Activated B cell treated with CpG ODN at 0.5 μM for 24 hours (primary cell): ENCODE measurements at regions not wholly inside any gene's neighbourhood (a gene's known extent, or its start where the extent isn't known, plus 50 kb on each side); places are given as distances from the start of the nearest gene placed in this dataset.

Source experiments
- ATAC-seq: fragments of 200-7000 bp; cut with Tn5 transposase; one replicate; pipeline ENCODE4 v1.10.0; 2021; ENCODE audit warnings: low read depth, mild to moderate bottlenecking, moderate library complexity
- CTCF ChIA-PET: fragments of 350-600 bp; sonication (Branson Sonifier 250); formaldehyde crosslinking; loops from one replicate; lab custom pipeline; 2021; ENCODE audit warnings: antibody characterized with exemption; lab: Charles Lee
- POLR2A ChIA-PET: fragments of 350-600 bp; sonication (Branson Sonifier 250); formaldehyde crosslinking; loops from one replicate; lab custom pipeline; 2021; ENCODE audit warnings: antibody characterized with exemption; lab: Charles Lee
- DNase-seq: peaks from one replicate; pipeline ENCODE4 v3.0.0; 2022
- H3K27ac Mint-ChIP-seq: one replicate; pipeline ENCODE4 v1.8.0; 2020; ENCODE audit warnings: mixed read lengths
- H3K27me3 Mint-ChIP-seq: one replicate; pipeline ENCODE4 v1.8.0; 2021; ENCODE audit warnings: mixed read lengths
- H3K36me3 Mint-ChIP-seq: one replicate; pipeline ENCODE4 v1.8.0; 2021; ENCODE audit warnings: low read depth, mixed read lengths
- H3K4me1 Mint-ChIP-seq: one replicate; pipeline ENCODE4 v1.8.0; 2021; ENCODE audit warnings: mixed read lengths
- H3K4me3 Mint-ChIP-seq: one replicate; pipeline ENCODE4 v1.8.0; 2020; ENCODE audit warnings: mild to moderate bottlenecking, mixed read lengths
- H3K9me3 Mint-ChIP-seq: one replicate; pipeline ENCODE4 v1.8.0; 2020; ENCODE audit warnings: mixed read lengths
- intact Hi-C: fragments of 100-400 bp; cut with micrococcal nuclease; formaldehyde crosslinking; loops from one replicate; pipeline ENCODE4 v1.15.1; 2024
- TF ChIP-seq, protein P1 (sequence below): fragments of 200-600 bp; IDR thresholded peaks from one replicate; pipeline ENCODE4 v1.8.0; 2022; ENCODE audit warnings: antibody characterized with exemption, mild to moderate bottlenecking

DNA sequence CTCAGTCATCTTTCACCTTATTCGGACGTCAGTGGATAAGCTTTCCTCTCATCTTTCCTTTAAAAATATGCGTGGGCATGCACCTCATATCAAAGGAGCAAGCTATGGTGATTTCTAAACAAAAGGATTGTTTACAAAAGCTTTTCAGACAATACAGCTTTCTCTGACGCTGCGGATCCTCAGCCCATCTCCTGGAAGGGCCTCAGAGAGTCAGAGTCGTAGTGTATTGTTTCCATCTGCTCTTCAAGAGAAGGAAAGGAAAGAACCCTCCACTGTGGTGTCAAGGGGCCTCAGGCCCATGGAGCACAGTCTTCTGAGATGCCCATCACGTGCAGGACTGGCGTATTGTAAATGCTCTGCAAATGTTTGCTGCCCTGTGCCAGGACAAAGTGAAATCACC is 163.4 kb upstream of the MAP1B start:
- ChIA-PET CTCF (no interaction called here), POLR2A (no interaction called here)
- DNase-seq (no peak), ATAC-seq (no peak)
- Mint-ChIP-seq H3K4me3 (no peak overlapping the region), H3K36me3 (no peaks in the 10 kb centered on the region), H3K9me3 (peaks cover 3% of the 10 kb centered on the region), H3K27me3 (peaks cover 7% of the 10 kb centered on the region), H3K4me1 (no peaks in the 10 kb centered on the region), H3K27ac (no peak overlapping the region)
- TF ChIP-seq, protein P1, sequence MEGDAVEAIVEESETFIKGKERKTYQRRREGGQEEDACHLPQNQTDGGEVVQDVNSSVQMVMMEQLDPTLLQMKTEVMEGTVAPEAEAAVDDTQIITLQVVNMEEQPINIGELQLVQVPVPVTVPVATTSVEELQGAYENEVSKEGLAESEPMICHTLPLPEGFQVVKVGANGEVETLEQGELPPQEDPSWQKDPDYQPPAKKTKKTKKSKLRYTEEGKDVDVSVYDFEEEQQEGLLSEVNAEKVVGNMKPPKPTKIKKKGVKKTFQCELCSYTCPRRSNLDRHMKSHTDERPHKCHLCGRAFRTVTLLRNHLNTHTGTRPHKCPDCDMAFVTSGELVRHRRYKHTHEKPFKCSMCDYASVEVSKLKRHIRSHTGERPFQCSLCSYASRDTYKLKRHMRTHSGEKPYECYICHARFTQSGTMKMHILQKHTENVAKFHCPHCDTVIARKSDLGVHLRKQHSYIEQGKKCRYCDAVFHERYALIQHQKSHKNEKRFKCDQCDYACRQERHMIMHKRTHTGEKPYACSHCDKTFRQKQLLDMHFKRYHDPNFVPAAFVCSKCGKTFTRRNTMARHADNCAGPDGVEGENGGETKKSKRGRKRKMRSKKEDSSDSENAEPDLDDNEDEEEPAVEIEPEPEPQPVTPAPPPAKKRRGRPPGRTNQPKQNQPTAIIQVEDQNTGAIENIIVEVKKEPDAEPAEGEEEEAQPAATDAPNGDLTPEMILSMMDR, result no peak
- intact Hi-C loops, result no loop called here

DNA sequence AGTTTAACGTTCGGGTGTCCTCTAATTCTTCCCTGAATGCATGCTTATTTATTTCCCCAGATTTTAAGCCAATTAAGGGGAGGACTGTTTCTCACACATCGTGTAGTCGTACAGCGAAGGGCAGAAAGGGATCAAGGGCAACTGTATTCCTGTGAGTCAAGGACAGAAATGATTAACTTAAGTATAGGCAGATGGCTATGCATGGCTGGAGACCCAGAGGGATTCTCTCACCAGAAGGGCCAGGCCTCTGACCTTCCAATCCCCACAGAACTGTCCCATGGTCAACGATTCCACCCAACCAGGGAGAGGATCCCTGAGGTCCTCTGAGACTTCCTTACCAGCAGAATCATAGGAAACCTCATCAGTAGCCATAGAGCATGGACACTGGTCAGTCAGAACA is 161.8 kb upstream of the MAP1B start:
- ChIA-PET CTCF (no interaction called here), POLR2A (no interaction called here)
- Mint-ChIP-seq H3K27ac (no peak overlapping the region), H3K36me3 (no peaks in the 10 kb centered on the region), H3K4me3 (no peak overlapping the region), H3K4me1 (no peaks in the 10 kb centered on the region), H3K27me3 (peaks cover 2% of the 10 kb centered on the region), H3K9me3 (peaks cover 3% of the 10 kb centered on the region)
- intact Hi-C loops, result no loop called here
- ATAC-seq, result no peak
- TF ChIP-seq, protein P1, result no peak
- DNase-seq, result no peak

DNA sequence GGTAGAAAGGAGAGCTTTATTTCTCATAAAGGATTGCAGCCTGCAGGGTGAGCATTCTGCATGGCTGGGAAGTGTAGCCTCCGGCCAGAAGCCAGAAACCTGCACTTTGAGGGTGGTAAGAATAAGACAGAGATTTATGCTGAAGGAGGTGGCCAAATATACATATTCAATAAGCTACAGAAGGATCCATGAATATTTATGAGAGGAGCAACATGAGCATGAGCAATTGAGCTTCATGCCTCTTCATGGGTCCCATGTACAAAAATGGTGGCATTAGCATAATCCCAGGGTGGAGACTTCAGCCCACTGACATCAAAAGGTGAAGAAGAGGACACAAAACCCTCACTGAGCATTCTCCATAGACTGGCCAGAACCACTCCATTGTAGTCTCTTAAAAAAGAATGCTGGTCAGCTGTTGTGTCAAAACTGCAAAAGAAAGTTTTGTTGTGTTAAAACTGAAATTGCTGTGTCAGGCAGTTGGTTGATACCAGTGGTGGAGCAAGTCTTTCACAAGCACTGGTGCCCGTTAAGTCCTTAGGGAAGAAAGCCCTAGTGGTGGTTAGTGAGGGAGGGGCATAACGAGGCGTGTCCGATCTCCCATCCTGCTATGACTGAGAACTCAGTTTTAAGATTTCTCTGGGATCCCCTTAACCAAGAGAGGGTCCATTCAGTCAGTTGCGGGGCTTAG is 160.8 kb upstream of the MAP1B start:
- POLR2A ChIA-PET, result no interaction called here
- H3K36me3 Mint-ChIP-seq, result no peaks in the 10 kb centered on the region
- TF ChIP-seq, protein P1, result no peak
- DNase-seq, result no peak
- intact Hi-C loops, result no loop called here
- H3K4me3 Mint-ChIP-seq, result no peak overlapping the region
- CTCF ChIA-PET, result no interaction called here
- peaks cover 2% of the 10 kb centered on the region for H3K27me3 Mint-ChIP-seq
- H3K4me1 Mint-ChIP-seq, result no peaks in the 10 kb centered on the region
- no peak for ATAC-seq
- H3K27ac Mint-ChIP-seq, result no peak overlapping the region
- H3K9me3 Mint-ChIP-seq, result peaks cover 6% of the 10 kb centered on the region

DNA sequence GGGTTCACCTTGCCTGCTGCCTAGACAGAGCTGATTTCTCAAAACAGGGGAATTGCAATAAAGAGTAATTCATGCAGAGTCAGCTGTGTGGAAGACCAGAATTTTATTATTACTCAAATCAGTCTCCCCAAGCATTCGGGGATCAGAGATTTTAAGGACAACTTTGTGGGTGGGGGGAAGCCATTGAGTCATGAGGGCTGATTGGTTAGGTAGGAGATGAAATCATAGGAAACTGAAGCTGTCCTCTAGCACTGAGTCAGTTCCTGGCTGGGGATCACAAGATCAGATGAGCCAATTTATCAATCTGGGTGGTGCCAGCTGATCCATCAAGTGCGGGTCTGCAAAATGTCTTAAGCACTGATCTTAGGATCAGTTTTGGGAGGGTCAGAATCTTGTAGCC is 159.1 kb upstream of the MAP1B start:
- Mint-ChIP-seq H3K9me3 (peaks cover 11% of the 10 kb centered on the region), H3K27me3 (peaks cover 3% of the 10 kb centered on the region), H3K4me3 (no peak overlapping the region), H3K27ac (no peak overlapping the region), H3K36me3 (no peaks in the 10 kb centered on the region), H3K4me1 (no peaks in the 10 kb centered on the region)
- DNase-seq (no peak), ATAC-seq (no peak)
- intact Hi-C loops, result no loop called here
- ChIA-PET CTCF (no interaction called here), POLR2A (no interaction called here)
- TF ChIP-seq, protein P1, result no peak

DNA sequence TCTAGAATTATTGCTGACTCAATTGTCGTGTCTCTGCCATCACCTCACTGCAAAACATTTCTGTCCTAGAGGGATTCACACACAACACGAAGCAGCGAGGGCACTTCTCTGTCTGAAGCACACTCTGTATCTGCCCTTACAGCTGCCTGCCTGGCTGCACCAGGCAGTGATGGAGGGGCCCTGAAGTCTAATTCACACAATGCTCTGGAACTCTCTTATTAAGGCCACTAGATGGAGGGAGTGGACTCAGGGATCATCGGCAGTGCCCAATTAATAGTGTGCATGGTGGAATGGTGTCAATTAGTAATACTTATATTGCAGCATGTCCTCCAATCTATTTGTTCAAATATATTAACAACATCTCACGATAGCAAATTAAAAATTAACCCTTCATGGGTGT is 157.5 kb upstream of the MAP1B start:
- intact Hi-C loops, result no loop called here
- DNase-seq, result no peak
- Mint-ChIP-seq H3K27me3 (peaks cover 2% of the 10 kb centered on the region), H3K36me3 (no peaks in the 10 kb centered on the region), H3K4me1 (no peaks in the 10 kb centered on the region), H3K27ac (no peak overlapping the region), H3K9me3 (peaks cover 11% of the 10 kb centered on the region), H3K4me3 (no peak overlapping the region)
- ATAC-seq, result no peak
- ChIA-PET POLR2A (no interaction called here), CTCF (no interaction called here)
- TF ChIP-seq, protein P1, result no peak
